SHP77 treated with DMSO at 0.1 percent for 48 hours (cell line): ENCODE measurements at regions not wholly inside any gene's neighbourhood (a gene's known extent, or its start where the extent isn't known, plus 50 kb on each side); places are given as distances from the start of the nearest gene placed in this dataset.

Experiments
- DNase-seq: peaks from one replicate; lab custom pipeline; 2025; lab: John Stamatoyannopoulos, UW

DNA sequence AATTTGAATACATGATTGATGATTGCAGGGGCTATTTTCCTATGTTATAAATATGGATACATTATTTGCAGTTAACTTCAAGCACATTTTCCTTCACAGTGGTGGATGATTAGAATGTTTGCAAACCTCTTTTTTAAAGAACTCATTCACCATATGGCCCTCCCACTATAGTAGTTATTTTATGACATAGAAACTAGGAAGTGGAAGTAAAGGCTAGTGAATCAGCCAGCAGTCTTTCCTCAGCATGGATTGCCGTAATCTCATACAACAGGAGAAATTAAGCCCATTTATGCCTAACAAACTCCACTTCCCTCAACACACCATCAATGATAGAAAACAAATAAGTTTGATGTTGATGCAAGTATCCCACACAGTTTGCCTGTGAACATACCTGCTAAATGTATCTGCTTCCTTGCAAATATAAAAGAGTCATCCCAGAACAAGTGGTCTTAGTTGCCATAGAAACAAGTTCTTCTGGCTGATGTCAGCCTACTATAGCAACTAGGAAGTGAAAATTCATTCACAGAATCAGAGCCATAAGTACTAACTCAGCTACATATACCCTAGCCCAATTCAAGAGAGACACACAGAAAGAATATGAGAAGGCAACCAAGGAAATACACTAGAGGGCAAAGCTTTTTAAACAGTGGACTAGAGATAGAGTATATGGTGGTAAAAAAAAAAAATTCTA lies 100.9 kb upstream of the RADX start:
- no peak for DNase-seq
